ENCODE measurements at regions not wholly inside any gene's neighbourhood (a gene's known extent, or its start where the extent isn't known, plus 50 kb on each side); places are given as distances from the start of the nearest gene placed in this dataset.

DNA sequence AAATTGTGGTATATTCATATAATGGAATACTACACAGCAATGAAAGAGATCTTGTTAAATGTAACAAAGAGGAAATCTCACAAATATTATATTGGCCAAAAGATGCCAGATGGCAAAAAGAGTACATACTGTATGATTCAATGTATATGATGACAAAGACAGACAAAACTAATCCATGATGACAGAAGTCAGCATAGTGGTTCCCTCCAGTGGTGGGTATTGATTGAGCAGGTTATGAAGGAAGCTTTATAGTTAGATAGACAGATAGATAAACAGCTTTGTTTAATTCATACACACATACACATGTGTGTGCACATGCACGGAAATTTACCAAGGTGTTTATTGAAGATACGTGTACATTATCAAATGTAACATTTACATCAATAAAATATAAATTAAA is 74.4 kb upstream of the SMIM36 start:
- WGBS, 2 donors, result 96 to 100% methylated on average over 2 of the region's 2 CpGs
- intact Hi-C loops (cut with DNase I; ENCODE audit: low total_unique reads), result no loop called here

GRCh38 chr17:55584861-55585260 is 73.6 kb upstream of the SMIM36 start:
- Histone ChIP-seq H3K4me1 (peaks cover 7% of the 10 kb centered on the region), H3K27me3 (no peaks in the 10 kb centered on the region), H3K4me3 (no peak overlapping the region), H3K36me3 (ENCODE audit: low read depth, missing control alignments) (no peaks in the 10 kb centered on the region), H3K27ac (no peak overlapping the region), H3K9me3 (no peaks in the 10 kb centered on the region)
- 94% methylated on average over 1 of the region's 1 CpG for WGBS, 2 donors
- intact Hi-C loops (cut with DNase I; ENCODE audit: low total_unique reads), result no loop called here
- no peak for DNase-seq
- TF ChIP-seq POLR2A (IDR thresholded peaks at IDR 0.05), result no peak
- TF ChIP-seq, protein P1, sequence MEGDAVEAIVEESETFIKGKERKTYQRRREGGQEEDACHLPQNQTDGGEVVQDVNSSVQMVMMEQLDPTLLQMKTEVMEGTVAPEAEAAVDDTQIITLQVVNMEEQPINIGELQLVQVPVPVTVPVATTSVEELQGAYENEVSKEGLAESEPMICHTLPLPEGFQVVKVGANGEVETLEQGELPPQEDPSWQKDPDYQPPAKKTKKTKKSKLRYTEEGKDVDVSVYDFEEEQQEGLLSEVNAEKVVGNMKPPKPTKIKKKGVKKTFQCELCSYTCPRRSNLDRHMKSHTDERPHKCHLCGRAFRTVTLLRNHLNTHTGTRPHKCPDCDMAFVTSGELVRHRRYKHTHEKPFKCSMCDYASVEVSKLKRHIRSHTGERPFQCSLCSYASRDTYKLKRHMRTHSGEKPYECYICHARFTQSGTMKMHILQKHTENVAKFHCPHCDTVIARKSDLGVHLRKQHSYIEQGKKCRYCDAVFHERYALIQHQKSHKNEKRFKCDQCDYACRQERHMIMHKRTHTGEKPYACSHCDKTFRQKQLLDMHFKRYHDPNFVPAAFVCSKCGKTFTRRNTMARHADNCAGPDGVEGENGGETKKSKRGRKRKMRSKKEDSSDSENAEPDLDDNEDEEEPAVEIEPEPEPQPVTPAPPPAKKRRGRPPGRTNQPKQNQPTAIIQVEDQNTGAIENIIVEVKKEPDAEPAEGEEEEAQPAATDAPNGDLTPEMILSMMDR (IDR thresholded peaks at IDR 0.05), result no peak

More for the DNA sequence above, 74.4 kb upstream of the SMIM36 start:
- H3K4me3 ChIP-seq, result no peak overlapping the region
- peaks cover 7% of the 10 kb centered on the region for H3K4me1 ChIP-seq
- H3K36me3 ChIP-seq (ENCODE audit: low read depth, missing control alignments), result no peaks in the 10 kb centered on the region
- TF ChIP-seq, protein P1 (IDR thresholded peaks at IDR 0.05), result no peak
- no peak for TF ChIP-seq POLR2A (IDR thresholded peaks at IDR 0.05)
- no peak for DNase-seq
- H3K9me3 ChIP-seq, result no peaks in the 10 kb centered on the region
- no peaks in the 10 kb centered on the region for H3K27me3 ChIP-seq
- H3K27ac ChIP-seq, result no peak overlapping the region

- no peak overlapping the region for H3K4me3 ChIP-seq
- H3K27ac ChIP-seq, result no peak overlapping the region
- H3K36me3 ChIP-seq (ENCODE audit: low read depth, missing control alignments), result no peaks in the 10 kb centered on the region
- intact Hi-C loops (cut with DNase I; ENCODE audit: low total_unique reads), result no loop called here
- H3K4me1 ChIP-seq, result peaks cover 7% of the 10 kb centered on the region
- DNase-seq, result no peak
- TF ChIP-seq POLR2A (IDR thresholded peaks at IDR 0.05), result no peak
- TF ChIP-seq, protein P1 (IDR thresholded peaks at IDR 0.05), result no peak
- WGBS, 2 donors, result 78 to 90% methylated on average over 2 of the region's 2 CpGs
- no peaks in the 10 kb centered on the region for H3K27me3 ChIP-seq
- no peaks in the 10 kb centered on the region for H3K9me3 ChIP-seq
These were observed 72.9 kb upstream of the SMIM36 start for GRCh38 chr17:55584055-55584685.

GRCh38 chr17:55582897-55583296 is 71.6 kb upstream of the SMIM36 start:
- no peak for DNase-seq
- no peaks in the 10 kb centered on the region for H3K9me3 ChIP-seq
- H3K27ac ChIP-seq, result no peak overlapping the region
- H3K27me3 ChIP-seq, result no peaks in the 10 kb centered on the region
- TF ChIP-seq POLR2A (IDR thresholded peaks at IDR 0.05), result no peak
- TF ChIP-seq, protein P1 (IDR thresholded peaks at IDR 0.05), result no peak
- intact Hi-C loops (cut with DNase I; ENCODE audit: low total_unique reads), result no loop called here
- 96 to 97% methylated on average over 4 of the region's 4 CpGs for WGBS, 2 donors
- H3K4me3 ChIP-seq, result no peak overlapping the region
- H3K4me1 ChIP-seq, result peaks cover 2% of the 10 kb centered on the region
- H3K36me3 ChIP-seq (ENCODE audit: low read depth, missing control alignments), result no peaks in the 10 kb centered on the region

DNA sequence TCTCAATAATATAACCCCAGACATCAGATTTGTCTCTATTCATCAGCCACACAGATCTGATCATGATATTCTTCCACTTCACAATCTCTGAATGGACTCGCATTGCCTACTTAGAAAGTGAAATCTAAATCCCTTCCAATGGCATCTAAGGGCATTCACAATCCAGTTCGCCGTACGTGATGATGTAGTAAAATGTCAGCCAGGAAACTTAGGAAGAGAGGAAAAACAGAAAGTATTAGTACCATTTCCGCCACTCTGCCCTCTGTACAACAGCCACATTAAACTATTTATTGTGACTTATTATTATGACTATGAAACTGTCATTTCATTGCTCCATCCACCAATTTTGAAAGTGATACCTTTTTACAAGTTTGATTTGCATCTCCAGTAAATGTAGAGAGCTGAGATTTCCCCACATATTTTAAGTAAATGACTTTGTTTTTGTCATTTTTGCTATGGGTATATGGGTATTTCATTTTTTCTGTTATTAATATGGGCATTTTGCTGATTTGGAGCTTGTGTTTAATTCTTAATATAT is 69.4 kb upstream of the SMIM36 start:
- no peak overlapping the region for H3K27ac ChIP-seq
- peaks cover 10% of the 10 kb centered on the region for H3K4me1 ChIP-seq
- no peak for DNase-seq
- TF ChIP-seq, protein P1 (IDR thresholded peaks at IDR 0.05), result no peak
- TF ChIP-seq POLR2A (IDR thresholded peaks at IDR 0.05), result no peak
- H3K27me3 ChIP-seq, result no peaks in the 10 kb centered on the region
- intact Hi-C loops (cut with DNase I; ENCODE audit: low total_unique reads), result no loop called here
- no peaks in the 10 kb centered on the region for H3K9me3 ChIP-seq
- WGBS, 2 donors, result 89 to 96% methylated on average over 5 of the region's 5 CpGs
- no peak overlapping the region for H3K4me3 ChIP-seq
- no peaks in the 10 kb centered on the region for H3K36me3 ChIP-seq (ENCODE audit: low read depth, missing control alignments)
